Neural cell (in vitro differentiated cells): ENCODE measurements at regions not wholly inside any gene's neighbourhood (a gene's known extent, or its start where the extent isn't known, plus 50 kb on each side); places are given as distances from the start of the nearest gene placed in this dataset.
"Not testable (repeated sequence)": the region's sequence is repeated elsewhere in the genome, so short reads cannot be mapped to it uniquely, and the experiment has no call there.

ENCODE experiments used
- H2AFZ ChIP-seq: fragments of 200-600, 300-800 bp; sonication (generic), shearing (Covaris generic); 2 replicates; pipeline ENCODE4 v1.6.0; 2014; ENCODE audit warnings: low read depth, mild to moderate bottlenecking, antibody characterized with exemption, low read length, moderate library complexity
- H3F3A ChIP-seq: fragments of 200-600 bp; shearing (Covaris generic); 2 replicates; pipeline ENCODE4 v1.6.1; 2016; ENCODE audit warnings: mild to moderate bottlenecking, moderate library complexity, mixed read lengths, antibody characterized with exemption, low read length; ENCODE audit not compliant: insufficient read depth, poor library complexity, severe bottlenecking
- H3K27ac ChIP-seq: fragments of 200-600, 300-800 bp; sonication (generic), shearing (Covaris generic); 2 replicates; pipeline ENCODE4 v1.5.1; 2014; ENCODE audit warnings: mild to moderate bottlenecking, low read length, moderate library complexity
- H3K27me3 ChIP-seq: fragments of 300-800, 200-600 bp; sonication (generic), shearing (Covaris generic); 2 replicates; pipeline ENCODE4 v1.6.0; 2014; ENCODE audit warnings: mild to moderate bottlenecking, low read depth, low read length, moderate library complexity; ENCODE audit not compliant: insufficient read depth
- H3K36me3 ChIP-seq: fragments of 300-800, 200-600 bp; sonication (generic), shearing (Covaris generic); 2 replicates; pipeline ENCODE4 v1.5.1; 2014; ENCODE audit warnings: mild to moderate bottlenecking, antibody characterized with exemption, low read length, moderate library complexity; ENCODE audit not compliant: insufficient read depth
- H3K4me2 ChIP-seq: fragments of 300-800, 200-600 bp; sonication (generic), shearing (Covaris generic); 2 replicates; pipeline ENCODE4 v1.6.0; 2014; ENCODE audit warnings: mild to moderate bottlenecking, low read length
- H3K4me3 ChIP-seq: fragments of 300-800, 200-600 bp; sonication (generic), shearing (Covaris generic); 2 replicates; pipeline ENCODE4 v1.5.1; 2014; ENCODE audit warnings: mild to moderate bottlenecking, low read length, moderate library complexity
- H3K79me2 ChIP-seq: fragments of 200-600 bp; shearing (Covaris generic); replicated peaks from 2 replicates; pipeline ENCODE4 v1.6.0; 2014; ENCODE audit warnings: mild to moderate bottlenecking, low read length, moderate library complexity; ENCODE audit not compliant: insufficient read depth
- H3K9ac ChIP-seq: fragments of 300-800, 200-600 bp; sonication (generic), shearing (Covaris generic); 2 replicates; pipeline ENCODE4 v1.6.1; 2016; ENCODE audit warnings: mild to moderate bottlenecking, low read length, mixed read lengths
- H3K9me2 ChIP-seq: fragments of 200-600 bp; shearing (Covaris generic); 2 replicates; pipeline ENCODE4 v1.6.1; 2016; ENCODE audit warnings: mild to moderate bottlenecking, low read length, mixed read lengths; ENCODE audit not compliant: insufficient read depth
- H3K9me3 ChIP-seq: fragments of 200-600, 300-800 bp; sonication (generic), shearing (Covaris generic); 2 replicates; pipeline ENCODE4 v1.6.1; 2016; ENCODE audit warnings: mild to moderate bottlenecking, mixed run types, low read length, moderate library complexity, mixed read lengths
- H4K20me1 ChIP-seq: fragments of 200-600 bp; shearing (Covaris generic); 2 replicates; pipeline ENCODE4 v1.6.1; 2016; ENCODE audit warnings: mild to moderate bottlenecking, mixed run types; ENCODE audit not compliant: insufficient read depth
- EP300 ChIP-seq: fragments of 450-650 bp; conservative IDR thresholded peaks from 2 replicates; pipeline ENCODE4 v1.6.1; 2014; ENCODE audit warnings: antibody characterized with exemption, mild to moderate bottlenecking, moderate library complexity; ENCODE audit not compliant: poor library complexity, severe bottlenecking
- EZH2 ChIP-seq: fragments of 200-600, 300-800 bp; shearing (Covaris generic), sonication (generic); IDR thresholded peaks from 2 replicates; pipeline ENCODE4 v1.6.1; 2014; ENCODE audit warnings: antibody characterized with exemption, low read length, borderline replicate concordance, mild to moderate bottlenecking; ENCODE audit not compliant: insufficient read depth, poor library complexity, severe bottlenecking
- MXI1 ChIP-seq: fragments of 450-650 bp; conservative IDR thresholded peaks from 2 replicates; pipeline ENCODE4 v1.6.1; 2014; ENCODE audit warnings: antibody characterized with exemption, mild to moderate bottlenecking; ENCODE audit not compliant: poor library complexity, severe bottlenecking
- POLR2AphosphoS5 ChIP-seq: IDR thresholded peaks from 2 replicates; pipeline ENCODE4 v1.6.1; 2012
- SMC3 ChIP-seq: fragments of 450-650 bp; conservative IDR thresholded peaks from 2 replicates; pipeline ENCODE4 v1.6.1; 2014; ENCODE audit warnings: antibody characterized with exemption, mild to moderate bottlenecking, moderate library complexity; ENCODE audit not compliant: poor library complexity
- TAF1 ChIP-seq: IDR thresholded peaks from 2 replicates; pipeline ENCODE4 v1.6.1; 2012; ENCODE audit warnings: low read depth
- TF ChIP-seq, protein P1 (sequence below): fragments of 450-650 bp; IDR thresholded peaks from 2 replicates; pipeline ENCODE4 v1.5.1; 2014; ENCODE audit warnings: antibody characterized with exemption, mild to moderate bottlenecking, moderate library complexity; ENCODE audit not compliant: poor library complexity, severe bottlenecking

DNA sequence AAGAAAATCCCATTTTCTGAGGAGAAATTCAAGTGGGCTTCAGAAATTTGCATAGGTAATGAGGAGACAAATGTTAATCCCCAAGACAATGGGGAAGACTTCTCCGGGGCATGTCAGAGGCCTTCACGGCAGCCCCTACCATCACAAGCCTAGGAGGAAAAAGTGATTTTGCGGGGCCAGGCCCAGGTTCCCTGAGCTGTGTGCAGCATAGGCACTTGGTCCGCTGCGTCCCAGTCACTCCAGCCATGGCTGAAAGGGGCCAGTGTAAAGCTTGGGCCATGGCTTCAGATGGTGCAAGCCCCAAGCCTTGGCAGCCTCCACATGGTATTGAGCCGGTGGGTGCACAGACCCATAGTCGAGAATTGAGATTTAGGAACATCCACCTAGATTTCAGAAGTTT lies 570.7 kb downstream of the KCNA4 start:
- no peaks in the 10 kb centered on the region for H3K27me3 ChIP-seq
- no peak overlapping the region for H3K4me3 ChIP-seq
- no peaks in the 10 kb centered on the region for H4K20me1 ChIP-seq
- no peaks in the 10 kb centered on the region for H3K9me3 ChIP-seq
- no peak overlapping the region for H3K4me2 ChIP-seq
- H3K79me2 ChIP-seq: no peaks in the 10 kb centered on the region
- no peak for TF ChIP-seq SMC3
- TF ChIP-seq EP300: no peak
- no peak for TF ChIP-seq EZH2
- TF ChIP-seq MXI1: no peak
- TF ChIP-seq, protein P1, sequence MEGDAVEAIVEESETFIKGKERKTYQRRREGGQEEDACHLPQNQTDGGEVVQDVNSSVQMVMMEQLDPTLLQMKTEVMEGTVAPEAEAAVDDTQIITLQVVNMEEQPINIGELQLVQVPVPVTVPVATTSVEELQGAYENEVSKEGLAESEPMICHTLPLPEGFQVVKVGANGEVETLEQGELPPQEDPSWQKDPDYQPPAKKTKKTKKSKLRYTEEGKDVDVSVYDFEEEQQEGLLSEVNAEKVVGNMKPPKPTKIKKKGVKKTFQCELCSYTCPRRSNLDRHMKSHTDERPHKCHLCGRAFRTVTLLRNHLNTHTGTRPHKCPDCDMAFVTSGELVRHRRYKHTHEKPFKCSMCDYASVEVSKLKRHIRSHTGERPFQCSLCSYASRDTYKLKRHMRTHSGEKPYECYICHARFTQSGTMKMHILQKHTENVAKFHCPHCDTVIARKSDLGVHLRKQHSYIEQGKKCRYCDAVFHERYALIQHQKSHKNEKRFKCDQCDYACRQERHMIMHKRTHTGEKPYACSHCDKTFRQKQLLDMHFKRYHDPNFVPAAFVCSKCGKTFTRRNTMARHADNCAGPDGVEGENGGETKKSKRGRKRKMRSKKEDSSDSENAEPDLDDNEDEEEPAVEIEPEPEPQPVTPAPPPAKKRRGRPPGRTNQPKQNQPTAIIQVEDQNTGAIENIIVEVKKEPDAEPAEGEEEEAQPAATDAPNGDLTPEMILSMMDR: no peak
- no peak for TF ChIP-seq POLR2AphosphoS5
- TF ChIP-seq TAF1: no peak
- no peak overlapping the region for H2AFZ ChIP-seq
- no peak overlapping the region for H3K27ac ChIP-seq
- H3K9me2 ChIP-seq: no peaks in the 10 kb centered on the region
- H3K9ac ChIP-seq: no peak overlapping the region
- H3F3A ChIP-seq: no peaks in the 10 kb centered on the region
- no peaks in the 10 kb centered on the region for H3K36me3 ChIP-seq

- not testable (repeated sequence) for H3K4me3 ChIP-seq, H3K4me2 ChIP-seq, H3K79me2 ChIP-seq, H3K27ac ChIP-seq, H3K9ac ChIP-seq, H4K20me1 ChIP-seq, H2AFZ ChIP-seq, H3K36me3 ChIP-seq, H3K27me3 ChIP-seq, H3K9me3 ChIP-seq, H3K9me2 ChIP-seq, H3F3A ChIP-seq
These were observed 571.6 kb downstream of the KCNA4 start for GRCh38 chr11:29445191-29445590.

DNA sequence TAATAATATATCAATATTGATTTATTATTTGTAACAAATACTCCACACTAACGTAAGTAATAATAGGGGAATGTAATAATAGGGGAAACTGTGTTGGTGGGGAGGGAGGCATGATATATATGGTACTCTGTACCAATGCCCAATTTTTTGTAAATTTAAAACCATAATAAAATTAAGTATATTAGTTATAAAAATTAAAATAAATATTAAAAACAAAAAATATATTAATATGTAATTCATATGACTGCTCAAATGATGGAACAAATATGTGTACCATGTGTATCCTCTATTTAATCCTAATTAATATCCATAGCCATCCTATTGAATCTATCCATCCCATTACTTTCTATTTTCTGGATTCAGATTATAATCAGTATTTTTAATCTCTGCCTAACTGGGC lies 578.0 kb downstream of the KCNA4 start:
- H2AFZ ChIP-seq: no peak overlapping the region
- H3K9me3 ChIP-seq: no peaks in the 10 kb centered on the region
- H3K9me2 ChIP-seq: no peaks in the 10 kb centered on the region
- no peak for TF ChIP-seq TAF1
- TF ChIP-seq, protein P1: no peak
- TF ChIP-seq POLR2AphosphoS5: no peak
- TF ChIP-seq MXI1: no peak
- no peaks in the 10 kb centered on the region for H3F3A ChIP-seq
- H3K36me3 ChIP-seq: no peaks in the 10 kb centered on the region
- no peaks in the 10 kb centered on the region for H3K27me3 ChIP-seq
- H3K9ac ChIP-seq: no peak overlapping the region
- no peak overlapping the region for H3K27ac ChIP-seq
- H3K4me2 ChIP-seq: no peak overlapping the region
- H3K79me2 ChIP-seq: no peaks in the 10 kb centered on the region
- no peak overlapping the region for H3K4me3 ChIP-seq
- H4K20me1 ChIP-seq: no peaks in the 10 kb centered on the region
